OCI-LY1 (cell line): ENCODE measurements at regions not wholly inside any gene's neighbourhood (a gene's known extent, or its start where the extent isn't known, plus 50 kb on each side); places are given as distances from the start of the nearest gene placed in this dataset.
A peak's percentile ranks its signal among the peaks of the same experiment; 100 is the strongest.

Source experiments
- H2AFZ ChIP-seq: fragments of 200-600 bp; sonication (generic), shearing (Covaris generic); 2 replicates; pipeline ENCODE4 v1.6.0; 2014; ENCODE audit warnings: antibody characterized with exemption, mild to moderate bottlenecking, low read length
- H3F3A ChIP-seq: fragments of 200-600 bp; sonication (generic), shearing (Covaris generic); 2 replicates; pipeline ENCODE4 v1.6.0; 2014; ENCODE audit warnings: mild to moderate bottlenecking, antibody characterized with exemption, low read length, moderate library complexity; ENCODE audit not compliant: insufficient read depth
- H3K27ac ChIP-seq: fragments of 200-600 bp; sonication (generic); 2 replicates; pipeline ENCODE4 v1.5.1; 2014; ENCODE audit warnings: low read length, mixed run types, mild to moderate bottlenecking, low read depth; ENCODE audit not compliant: poor library complexity, severe bottlenecking
- H3K27me3 ChIP-seq: fragments of 200-600 bp; sonication (generic); 2 replicates; pipeline ENCODE4 v1.6.0; 2014; ENCODE audit warnings: antibody characterized with exemption, mild to moderate bottlenecking, low read length, moderate library complexity; ENCODE audit not compliant: insufficient read depth
- H3K36me3 ChIP-seq: fragments of 200-600 bp; sonication (generic); 2 replicates; pipeline ENCODE4 v1.6.1; 2014; ENCODE audit warnings: mild to moderate bottlenecking, antibody characterized with exemption, low read length, moderate library complexity, mixed read lengths; ENCODE audit not compliant: insufficient read depth
- H3K4me1 ChIP-seq: fragments of 200-600 bp; sonication (generic); 2 replicates; pipeline ENCODE4 v1.5.1; 2014; ENCODE audit warnings: mild to moderate bottlenecking, low read length, moderate library complexity; ENCODE audit not compliant: insufficient read depth, severe bottlenecking
- H3K4me2 ChIP-seq: fragments of 200-600 bp; sonication (generic), shearing (Covaris generic); 2 replicates; pipeline ENCODE4 v1.6.1; 2014; ENCODE audit warnings: low read length
- H3K4me3 ChIP-seq: fragments of 200-600 bp; sonication (generic); 2 replicates; pipeline ENCODE4 v1.5.1; 2014; ENCODE audit warnings: low read length, low read depth, mild to moderate bottlenecking, mixed read lengths; ENCODE audit not compliant: poor library complexity, severe bottlenecking
- H3K79me2 ChIP-seq: fragments of 200-600 bp; shearing (Covaris generic); 2 replicates; pipeline ENCODE4 v1.6.1; 2016; ENCODE audit warnings: mixed run types, low read length, mixed read lengths; ENCODE audit not compliant: insufficient read depth
- H3K9ac ChIP-seq: fragments of 200-600 bp; sonication (generic), shearing (Covaris generic); 2 replicates; pipeline ENCODE4 v1.6.1; 2014; ENCODE audit warnings: mild to moderate bottlenecking, low read length, mixed read lengths
- H3K9me2 ChIP-seq: fragments of 200-600 bp; sonication (generic), shearing (Covaris generic); 2 replicates; pipeline ENCODE4 v1.6.1; 2014; ENCODE audit warnings: low read depth, mild to moderate bottlenecking, low read length, mixed read lengths
- H3K9me3 ChIP-seq: fragments of 200-600 bp; shearing (Covaris generic); 2 replicates; pipeline ENCODE4 v1.6.1; 2014; ENCODE audit warnings: low read length, mixed read lengths
- H4K20me1 ChIP-seq: fragments of 200-600 bp; sonication (generic), shearing (Covaris generic); 2 replicates; pipeline ENCODE4 v1.6.0; 2016; ENCODE audit warnings: mild to moderate bottlenecking, low read length; ENCODE audit not compliant: insufficient read depth
- CTCF ChIP-seq: fragments of 200-600 bp; sonication (generic), shearing (Covaris generic); IDR thresholded peaks from 2 replicates; pipeline ENCODE4 v1.5.1; 2017; ENCODE audit warnings: mild to moderate bottlenecking, antibody characterized with exemption, low read length, moderate library complexity, mixed read lengths
- EZH2 ChIP-seq: fragments of 200-600 bp; sonication (generic), shearing (Covaris generic); IDR thresholded peaks from 2 replicates; pipeline ENCODE4 v1.8.0; 2017; ENCODE audit warnings: borderline replicate concordance, mixed run types, mild to moderate bottlenecking, antibody characterized with exemption, low read length, moderate library complexity, mixed read lengths

- Histone ChIP-seq H3F3A (no peaks in the 10 kb centered on the region), H2AFZ (no peak overlapping the region), H3K27ac (peak overlapping the region; percentile 62), H4K20me1 (no peaks in the 10 kb centered on the region), H3K9me3 (no peaks in the 10 kb centered on the region), H3K27me3 (no peaks in the 10 kb centered on the region), H3K4me1 (peaks cover 18% of the 10 kb centered on the region), H3K4me2 (peak overlapping the region; percentile 18; the same call in 1 of the 2 replicates), H3K36me3 (no peaks in the 10 kb centered on the region), H3K4me3 (no peak overlapping the region), H3K79me2 (no peaks in the 10 kb centered on the region), H3K9me2 (no peaks in the 10 kb centered on the region), H3K9ac (no peak overlapping the region)
- TF ChIP-seq EZH2 (no peak), CTCF (no peak)
Measured at GRCh38 chr21:31397939-31398338, 53.9 kb upstream of the TIAM1 start.

GRCh38 chr21:31397515-31397926, 53.5 kb upstream of the TIAM1 start:
- Histone ChIP-seq H4K20me1 (no peaks in the 10 kb centered on the region), H3F3A (no peaks in the 10 kb centered on the region), H3K27me3 (no peaks in the 10 kb centered on the region), H3K79me2 (no peaks in the 10 kb centered on the region), H3K9me3 (no peaks in the 10 kb centered on the region), H3K4me3 (no peak overlapping the region), H3K9me2 (no peaks in the 10 kb centered on the region), H3K4me2 (peak overlapping the region; percentile 18; the same call in 1 of the 2 replicates), H3K9ac (no peak overlapping the region), H3K4me1 (peaks cover 18% of the 10 kb centered on the region), H3K36me3 (no peaks in the 10 kb centered on the region), H2AFZ (no peak overlapping the region), H3K27ac (peak overlapping the region; percentile 62)
- TF ChIP-seq CTCF (no peak), EZH2 (no peak)

- no peak for TF ChIP-seq EZH2
- TF ChIP-seq CTCF: no peak
- Histone ChIP-seq H3K4me1 (peaks cover 18% of the 10 kb centered on the region), H3K4me3 (no peak overlapping the region), H4K20me1 (no peaks in the 10 kb centered on the region), H3K27me3 (no peaks in the 10 kb centered on the region), H3K9me3 (no peaks in the 10 kb centered on the region), H3K4me2 (no peak overlapping the region), H3K9ac (no peak overlapping the region), H3K36me3 (no peaks in the 10 kb centered on the region), H3F3A (no peaks in the 10 kb centered on the region), H2AFZ (no peak overlapping the region), H3K27ac (peak overlapping the region; percentile 62), H3K9me2 (no peaks in the 10 kb centered on the region), H3K79me2 (no peaks in the 10 kb centered on the region)
Measured at GRCh38 chr21:31397030-31397429, 53.0 kb upstream of the TIAM1 start.
